Hepatocyte (in vitro differentiated cells): ENCODE measurements at regions not wholly inside any gene's neighbourhood (a gene's known extent, or its start where the extent isn't known, plus 50 kb on each side); places are given as distances from the start of the nearest gene placed in this dataset.

Experiments
- CTCF ChIP-seq: fragments of 200-600 bp; sonication (generic); IDR thresholded peaks from 2 replicates; pipeline ENCODE4 v1.5.1; 2016; ENCODE audit warnings: antibody characterized with exemption, mild to moderate bottlenecking; ENCODE audit not compliant: poor library complexity
- EZH2 ChIP-seq: fragments of 200-600 bp; sonication (generic); IDR thresholded peaks from 2 replicates; pipeline ENCODE4 v1.6.1; 2016; ENCODE audit warnings: antibody characterized with exemption, mild to moderate bottlenecking, borderline replicate concordance
- EZH2phosphoT487 ChIP-seq: fragments of 200-600 bp; sonication (generic); IDR thresholded peaks from one replicate; pipeline ENCODE4 v1.6.1; 2018; ENCODE audit warnings: antibody characterized with exemption, mild to moderate bottlenecking, low read depth, moderate library complexity; ENCODE audit not compliant: unreplicated experiment, severe bottlenecking

DNA sequence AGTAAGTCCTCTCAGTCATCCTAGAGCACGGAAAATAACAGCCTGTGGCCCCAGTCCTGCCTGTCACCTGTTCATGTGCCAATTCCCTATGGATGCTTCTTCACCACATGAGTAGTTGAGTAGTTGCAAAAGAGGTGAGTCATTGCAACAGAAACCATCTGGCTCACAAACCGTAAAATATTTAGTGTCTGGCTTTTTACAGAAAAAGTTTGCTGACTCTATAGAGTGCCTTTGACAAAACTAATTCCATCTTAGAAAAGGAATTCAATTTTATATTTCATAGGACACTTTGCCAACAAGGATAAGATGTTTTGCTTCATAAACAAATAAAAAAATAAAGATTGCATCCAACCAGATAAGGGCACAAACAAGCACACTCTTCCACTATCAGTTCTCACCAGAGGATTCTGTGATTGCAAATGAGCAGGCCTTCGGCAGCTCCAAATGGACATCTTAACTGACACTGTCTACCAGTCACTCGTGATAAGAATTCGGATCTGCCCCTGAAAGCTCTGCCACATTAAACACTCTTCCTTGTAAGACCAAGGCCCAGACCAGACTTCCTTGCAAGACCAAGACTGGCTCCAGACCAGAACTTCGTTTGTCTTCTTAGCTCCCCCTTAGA is 242.7 kb upstream of the SEMA3C start:
- no peak for TF ChIP-seq CTCF
- TF ChIP-seq EZH2: no peak
- TF ChIP-seq EZH2phosphoT487: no peak
